ENCODE measurements at regions not wholly inside any gene's neighbourhood (a gene's known extent, or its start where the extent isn't known, plus 50 kb on each side); places are given as distances from the start of the nearest gene placed in this dataset.

GRCh38 chr11:95692526-95693260 lies 96.9 kb downstream of the FAM76B start:
- DNase-seq (ENCODE audit: low spot score), result no peak

- DNase-seq (ENCODE audit: low spot score), result no peak
Measured at GRCh38 chr11:95690100-95690499, 99.5 kb downstream of the FAM76B start.

GRCh38 chr11:95688501-95689222 lies 100.9 kb downstream of the FAM76B start:
- DNase-seq (ENCODE audit: low spot score), result no peak

GRCh38 chr11:95688015-95688414 lies 101.6 kb downstream of the FAM76B start:
- DNase-seq (ENCODE audit: low spot score), result no peak

- no peak for DNase-seq (ENCODE audit: low spot score)
Measured at GRCh38 chr11:95686265-95686664, 103.3 kb downstream of the FAM76B start.

- no peak for DNase-seq (ENCODE audit: low spot score)
Measured at GRCh38 chr11:95684701-95685100, 104.9 kb downstream of the FAM76B start.

GRCh38 chr11:95684170-95684569 lies 105.4 kb downstream of the FAM76B start:
- DNase-seq (ENCODE audit: low spot score), result no peak

- DNase-seq (ENCODE audit: low spot score), result no peak
Measured at GRCh38 chr11:95682552-95682951, 107.0 kb downstream of the FAM76B start.

- DNase-seq (ENCODE audit: low spot score), result no peak
Measured at GRCh38 chr11:95680169-95680929, 109.2 kb downstream of the FAM76B start.

GRCh38 chr11:95678988-95679387 lies 110.6 kb downstream of the FAM76B start:
- DNase-seq (ENCODE audit: low spot score), result no peak

- no peak for DNase-seq (ENCODE audit: low spot score)
Measured at GRCh38 chr11:95676308-95676707, 113.3 kb downstream of the FAM76B start.

- no peak for DNase-seq (ENCODE audit: low spot score)
Measured at GRCh38 chr11:95675585-95675984, 114.0 kb downstream of the FAM76B start.

GRCh38 chr11:95674657-95675358 lies 114.8 kb downstream of the FAM76B start:
- DNase-seq (ENCODE audit: low spot score), result no peak

- DNase-seq (ENCODE audit: low spot score), result no peak
Measured at GRCh38 chr11:95671768-95672167, 117.8 kb downstream of the FAM76B start.

- no peak for DNase-seq (ENCODE audit: low spot score)
Measured at GRCh38 chr11:95668131-95668530, 121.5 kb downstream of the FAM76B start.

- DNase-seq (ENCODE audit: low spot score), result no peak
Measured at GRCh38 chr11:95661162-95661561, 128.4 kb downstream of the FAM76B start.

- peak; percentile 9 for DNase-seq (ENCODE audit: low spot score)
Measured at GRCh38 chr11:95660038-95660437, 129.5 kb downstream of the FAM76B start.

- DNase-seq (ENCODE audit: low spot score), result no peak
Measured at GRCh38 chr11:95659088-95659487, 130.5 kb downstream of the FAM76B start.

- no peak for DNase-seq (ENCODE audit: low spot score)
Measured at GRCh38 chr11:95655536-95655935, 134.0 kb downstream of the FAM76B start.

GRCh38 chr11:95653680-95654079 lies 135.9 kb downstream of the FAM76B start:
- DNase-seq (ENCODE audit: low spot score), result no peak

- no peak for DNase-seq (ENCODE audit: low spot score)
Measured at GRCh38 chr11:95653099-95653498, 136.5 kb downstream of the FAM76B start.

GRCh38 chr11:95652002-95652472 lies 137.5 kb downstream of the FAM76B start:
- DNase-seq (ENCODE audit: low spot score), result peak; percentile 96

All from SK-N-DZ (cell line).